Jurkat, Clone E6-1 (cell line): ENCODE measurements at regions not wholly inside any gene's neighbourhood (a gene's known extent, or its start where the extent isn't known, plus 50 kb on each side); places are given as distances from the start of the nearest gene placed in this dataset.

Experiments used
- DNase-seq: peaks from one replicate; pipeline ENCODE4 v3.0.0-alpha.2; 2011; ENCODE audit warnings: low read depth, low spot score
- H3K4me3 ChIP-seq: 2 replicates; pipeline ENCODE4 v1.5.1; 2011; ENCODE audit warnings: mild to moderate bottlenecking, low read length, control low read depth, moderate library complexity

DNA sequence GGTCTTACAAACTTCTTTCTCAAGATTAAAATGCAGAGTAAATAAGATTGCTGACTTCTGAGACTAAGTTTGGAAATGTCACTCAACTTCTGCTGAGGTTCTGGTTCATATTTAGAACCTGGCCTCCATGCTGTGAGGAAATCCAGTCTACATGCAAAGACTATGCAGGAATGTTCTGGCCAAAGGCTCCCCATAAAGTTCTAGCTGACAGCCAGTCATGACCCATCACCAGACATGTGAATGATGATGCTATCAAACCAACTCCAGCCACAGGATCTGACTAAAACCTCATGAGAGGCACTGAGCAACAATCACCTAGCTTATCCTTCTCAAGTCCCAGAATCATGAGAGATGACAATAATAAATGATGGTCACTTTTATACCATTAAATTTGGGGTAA is 935.1 kb upstream of the MAP3K7 start:
- no peak overlapping the region for H3K4me3 ChIP-seq
- no peak for DNase-seq

DNA sequence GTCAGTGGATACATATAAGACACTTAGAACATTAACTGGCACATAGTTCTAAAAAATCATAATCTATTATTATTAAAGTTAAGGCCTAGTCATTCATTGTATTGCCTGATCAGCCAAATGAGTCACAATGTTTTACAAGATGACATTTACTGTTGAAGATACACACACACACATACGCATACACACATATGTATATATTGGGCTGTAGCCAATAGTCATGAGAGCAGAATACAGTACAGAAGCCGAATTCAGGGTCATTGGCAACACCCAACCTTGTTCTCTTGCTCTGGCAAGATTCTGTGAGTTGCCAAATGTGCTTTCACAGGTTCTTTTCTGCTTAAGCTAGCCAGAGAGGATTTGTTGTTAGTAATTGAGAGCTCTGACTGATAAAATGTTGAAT is 922.8 kb upstream of the MAP3K7 start:
- no peak overlapping the region for H3K4me3 ChIP-seq
- DNase-seq: no peak

DNA sequence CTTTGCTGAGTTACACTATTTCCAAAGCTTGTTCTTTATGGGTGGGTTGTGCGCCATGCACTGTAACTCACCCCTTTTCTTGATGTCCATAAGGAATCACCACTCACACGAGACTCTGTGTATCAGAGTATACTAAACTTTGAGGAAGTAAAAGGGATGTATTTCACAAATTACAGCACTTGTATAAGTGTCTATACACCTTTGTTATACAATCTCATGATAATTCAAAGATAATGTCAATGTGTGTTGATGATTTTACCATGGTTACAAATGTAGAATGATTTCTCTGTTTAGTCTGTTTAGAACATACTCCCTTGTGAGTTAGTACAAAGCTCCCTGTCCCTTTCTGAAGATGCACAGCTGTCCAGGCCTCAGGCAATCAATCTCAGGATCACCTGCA is 922.2 kb upstream of the MAP3K7 start:
- H3K4me3 ChIP-seq: no peak overlapping the region
- DNase-seq: no peak

DNA sequence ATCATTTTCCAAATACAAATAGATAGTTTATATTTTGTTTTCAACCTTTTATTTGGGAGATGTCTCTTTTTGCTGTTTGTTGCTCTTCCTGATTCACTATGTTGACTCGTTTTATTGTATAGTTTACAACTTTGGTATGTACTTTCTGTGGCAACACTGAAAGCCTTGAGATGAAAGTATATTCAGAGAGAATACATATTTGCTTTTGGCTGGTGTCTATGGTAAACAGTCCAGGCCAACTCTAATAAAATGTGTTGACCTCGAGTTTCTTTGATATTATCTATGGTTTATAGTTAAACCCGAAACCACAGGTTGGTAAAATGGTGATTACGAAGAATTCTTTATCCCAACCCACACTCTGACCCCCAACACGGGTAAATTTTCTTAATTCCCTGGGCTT is 919.6 kb upstream of the MAP3K7 start:
- no peak for DNase-seq
- H3K4me3 ChIP-seq: no peak overlapping the region

DNA sequence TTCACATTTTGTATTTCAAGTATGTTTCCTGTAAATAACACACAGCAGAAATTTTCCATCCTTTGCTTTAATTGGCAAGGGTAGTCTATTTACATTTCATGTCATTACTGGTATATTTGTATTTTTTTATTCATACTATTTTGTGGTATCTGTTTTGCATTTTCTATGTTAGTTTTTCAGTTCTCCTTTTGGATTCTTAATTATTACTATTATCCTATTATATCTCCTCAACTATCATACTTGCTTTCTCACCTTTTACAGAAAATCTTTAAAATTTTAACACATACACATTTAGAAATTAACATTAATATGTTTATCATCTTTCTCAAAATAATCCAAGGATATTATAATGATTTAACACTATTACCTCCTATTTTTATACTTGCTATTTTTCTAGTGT is 918.3 kb upstream of the MAP3K7 start:
- no peak for DNase-seq

DNA sequence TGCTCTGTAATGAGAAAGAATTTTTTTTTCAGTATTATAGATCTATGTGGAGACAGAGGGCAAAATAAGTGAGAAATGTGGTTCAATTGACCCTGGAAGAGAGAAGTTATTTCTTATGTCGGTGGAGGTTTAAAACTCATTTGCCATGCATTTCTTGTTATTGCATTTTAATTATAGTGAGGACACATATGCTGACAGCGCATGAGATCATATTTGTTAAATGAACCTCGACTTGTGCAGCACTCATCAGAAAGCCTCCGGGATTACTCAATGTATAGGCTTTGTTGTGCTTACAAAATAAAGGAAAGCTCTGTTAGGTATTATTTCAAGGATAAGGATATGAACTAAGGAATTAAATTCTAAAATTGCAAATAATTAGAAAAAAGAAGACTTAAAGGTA is 915.1 kb upstream of the MAP3K7 start:
- no peak overlapping the region for H3K4me3 ChIP-seq
- DNase-seq: no peak

More for the DNA sequence above, 918.3 kb upstream of the MAP3K7 start:
- H3K4me3 ChIP-seq: no peak overlapping the region

DNA sequence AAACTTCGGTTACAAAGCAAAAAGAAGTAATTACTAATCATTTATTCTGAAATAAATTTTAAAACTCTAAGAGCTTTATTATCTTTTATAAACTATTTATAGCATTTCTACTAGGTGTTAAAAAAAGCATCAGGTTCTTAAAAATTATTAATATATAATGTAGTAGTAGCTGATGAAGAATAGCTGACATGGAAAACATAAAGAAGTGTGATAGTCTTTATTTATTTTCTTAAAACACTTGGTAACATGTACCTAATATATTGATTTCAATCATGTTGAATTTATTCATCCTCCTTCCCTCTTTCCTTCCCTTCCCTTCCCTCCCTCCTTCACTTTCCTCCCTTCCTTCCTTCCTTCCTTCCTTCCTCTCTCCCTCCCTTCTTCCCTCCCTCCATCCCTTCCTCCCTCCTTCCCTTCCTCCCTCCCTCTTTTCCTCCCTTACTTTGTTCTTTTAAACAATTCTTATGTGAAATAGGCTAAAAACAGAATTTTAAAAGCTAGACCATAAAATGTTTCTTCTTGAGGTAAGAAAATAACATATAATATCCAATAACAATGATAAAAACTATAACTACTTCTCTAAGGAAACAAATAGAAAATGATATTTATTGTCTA is 913.9 kb upstream of the MAP3K7 start:
- H3K4me3 ChIP-seq: no peak overlapping the region
- DNase-seq: no peak

DNA sequence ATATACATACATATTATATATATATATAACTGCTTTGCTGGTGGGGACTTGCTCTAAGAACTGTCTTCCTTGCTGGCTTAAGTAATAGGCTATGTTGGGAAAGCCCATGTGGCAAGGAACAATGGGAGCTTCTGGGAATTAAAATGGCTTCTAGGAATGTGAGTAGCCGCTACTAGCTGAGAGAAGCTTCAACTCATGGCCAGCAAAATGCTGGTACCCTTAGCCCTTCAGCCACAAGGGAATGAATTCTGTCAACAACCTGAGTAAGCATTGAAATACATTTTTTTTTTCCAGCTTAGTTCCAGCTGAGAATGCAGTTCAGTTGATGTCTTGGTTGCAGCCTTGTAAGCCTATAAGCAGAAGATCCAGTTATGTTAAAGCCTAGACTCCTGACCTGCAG is 911.7 kb upstream of the MAP3K7 start:
- DNase-seq: no peak
- no peak overlapping the region for H3K4me3 ChIP-seq

DNA sequence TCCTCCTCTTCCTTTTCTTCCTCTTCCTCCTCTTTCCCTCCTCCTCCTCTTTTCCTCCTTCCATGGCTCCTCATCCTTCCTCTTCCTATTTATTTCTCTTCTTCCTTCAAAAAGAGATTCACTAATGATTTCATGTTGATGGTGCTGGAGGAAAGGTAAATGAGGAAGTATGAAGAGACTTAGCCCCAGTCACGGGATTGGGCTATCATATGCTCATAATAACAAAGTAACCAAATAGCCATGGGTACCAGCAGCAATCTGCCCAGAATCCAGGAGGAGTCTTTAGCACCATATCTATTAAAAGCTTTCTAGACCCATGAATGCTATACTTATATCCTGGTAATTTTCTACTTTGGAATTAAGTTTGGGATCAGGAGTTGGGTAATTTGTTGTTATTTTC is 910.9 kb upstream of the MAP3K7 start:
- DNase-seq: no peak
- H3K4me3 ChIP-seq: no peak overlapping the region

DNA sequence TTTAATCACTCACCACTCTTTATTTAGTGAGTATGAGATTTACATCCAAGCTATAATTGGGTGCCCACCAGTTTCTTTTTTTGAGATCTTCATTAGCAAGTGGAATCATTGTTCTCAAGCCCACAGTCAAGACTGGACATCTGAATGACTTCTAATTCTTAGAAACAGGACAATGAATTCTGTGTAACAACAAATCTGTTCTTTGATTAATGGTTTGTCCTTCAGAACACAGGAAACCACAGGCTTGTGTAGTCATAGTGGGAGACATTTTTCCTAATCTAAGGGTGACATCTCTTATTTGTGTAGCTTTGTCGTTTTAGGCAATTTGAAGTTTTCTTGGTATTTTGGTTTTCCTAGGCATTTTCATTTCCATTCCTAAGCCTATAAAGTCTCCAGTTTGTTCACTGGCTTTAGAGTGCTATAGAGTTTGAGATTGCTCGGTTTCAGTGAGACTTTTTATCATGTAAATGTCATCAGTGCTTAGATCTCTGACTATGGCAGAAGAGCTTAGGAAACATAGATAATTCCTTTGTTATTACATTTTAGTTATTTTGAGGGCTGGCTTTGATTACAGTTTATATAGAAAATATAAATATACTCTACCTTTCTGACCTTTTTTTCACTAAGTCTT is 903.9 kb upstream of the MAP3K7 start:
- no peak overlapping the region for H3K4me3 ChIP-seq
- no peak for DNase-seq

DNA sequence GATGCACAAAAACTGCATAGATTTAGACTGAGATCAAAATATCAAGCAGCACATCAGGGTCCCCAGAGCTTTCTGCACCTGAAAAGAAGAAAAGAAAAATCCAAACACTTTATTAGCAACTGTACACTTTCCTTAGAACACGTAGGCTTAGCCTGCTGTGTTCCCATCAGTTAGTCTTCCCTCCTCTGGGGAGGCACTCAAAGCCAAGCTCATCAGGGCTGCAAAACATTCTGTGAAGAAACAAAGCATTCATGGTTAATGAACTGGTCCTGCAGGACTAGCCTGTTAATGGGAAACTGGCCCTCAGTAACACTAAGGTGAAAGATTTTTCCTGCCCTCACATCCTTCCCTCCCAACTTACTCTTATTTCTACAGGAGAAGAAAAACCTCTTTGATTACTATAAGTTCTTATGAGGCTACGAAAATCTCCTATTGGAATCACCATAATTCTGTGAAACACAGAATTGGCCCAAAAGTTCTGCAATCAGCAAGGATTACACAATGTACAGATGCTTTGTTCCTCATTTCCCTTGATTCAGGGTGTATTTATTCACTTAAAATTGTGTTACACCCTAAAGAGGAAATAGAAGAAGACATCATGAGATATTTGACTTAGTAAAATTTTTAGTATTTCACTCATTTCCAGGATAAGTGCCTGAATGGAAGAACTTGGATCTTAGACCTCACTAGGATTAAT is 901.0 kb upstream of the MAP3K7 start:
- no peak overlapping the region for H3K4me3 ChIP-seq
- no peak for DNase-seq

DNA sequence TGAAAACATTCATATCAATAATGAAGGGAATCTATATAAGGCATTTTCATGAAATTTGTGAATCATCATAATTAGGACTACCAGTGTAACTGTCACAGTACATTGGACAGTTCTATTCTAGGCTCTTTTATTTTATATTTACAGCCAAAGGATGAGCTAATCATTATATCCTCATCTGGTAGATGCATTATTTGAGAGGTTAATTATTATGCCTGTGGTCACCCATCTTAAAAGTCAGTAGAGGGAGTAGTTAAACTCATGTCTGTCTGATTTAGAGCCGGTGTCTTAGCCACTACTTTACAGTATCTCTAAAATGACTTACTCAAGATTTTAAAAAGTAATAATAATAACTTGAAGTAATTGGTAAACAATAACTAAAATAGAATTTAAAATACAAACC is 899.3 kb upstream of the MAP3K7 start:
- H3K4me3 ChIP-seq: no peak overlapping the region
- no peak for DNase-seq

DNA sequence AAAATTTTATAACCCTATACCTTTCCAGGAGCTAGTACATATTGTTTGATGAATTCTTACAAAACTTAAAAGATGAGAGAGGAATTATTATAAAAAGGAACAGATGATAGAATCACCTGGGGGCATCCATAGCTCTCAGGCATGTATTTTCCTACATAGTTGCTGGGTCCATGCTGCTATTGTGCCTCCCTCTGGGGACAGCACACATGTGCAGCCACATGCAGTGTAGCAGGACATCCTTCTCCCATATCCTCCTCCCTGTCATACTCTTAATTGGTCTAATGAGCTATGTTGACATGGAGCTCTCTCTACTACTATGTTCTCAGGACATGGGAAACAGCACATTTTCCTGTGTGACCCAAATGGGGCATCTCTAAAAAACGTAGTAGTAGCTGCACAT is 898.2 kb upstream of the MAP3K7 start:
- H3K4me3 ChIP-seq: no peak overlapping the region
- DNase-seq: no peak

DNA sequence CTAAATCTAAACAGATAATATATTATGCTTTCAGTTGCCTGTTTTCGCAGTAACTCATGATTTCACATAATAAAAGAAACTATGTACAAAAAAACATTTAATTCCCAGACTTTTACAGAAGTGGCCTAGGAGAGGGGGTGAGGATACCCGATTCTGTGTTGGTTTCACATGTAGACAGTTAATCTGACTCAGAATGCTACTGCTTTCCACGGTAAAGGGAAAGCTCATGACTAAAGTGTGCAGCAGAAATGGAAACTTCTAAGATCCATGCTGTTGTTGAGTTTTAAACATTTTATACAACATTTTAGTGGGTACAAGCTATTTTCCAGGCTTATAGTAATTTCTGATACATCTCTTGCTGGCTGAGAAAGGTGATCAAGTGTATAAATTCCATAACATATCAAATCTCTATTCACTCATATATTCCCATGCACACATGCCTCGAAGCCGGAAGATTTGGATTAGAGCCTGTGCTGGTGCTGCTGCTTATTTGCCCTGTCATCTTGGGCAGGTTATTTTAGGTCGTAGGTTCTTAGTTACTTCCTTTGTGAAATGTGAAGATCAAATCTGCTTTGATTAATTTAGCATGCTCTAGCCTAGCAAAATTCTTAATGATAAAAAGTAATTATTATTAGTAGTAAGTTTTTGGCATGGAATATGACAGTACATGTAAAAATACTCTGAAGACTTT is 896.7 kb upstream of the MAP3K7 start:
- H3K4me3 ChIP-seq: no peak overlapping the region
- no peak for DNase-seq

DNA sequence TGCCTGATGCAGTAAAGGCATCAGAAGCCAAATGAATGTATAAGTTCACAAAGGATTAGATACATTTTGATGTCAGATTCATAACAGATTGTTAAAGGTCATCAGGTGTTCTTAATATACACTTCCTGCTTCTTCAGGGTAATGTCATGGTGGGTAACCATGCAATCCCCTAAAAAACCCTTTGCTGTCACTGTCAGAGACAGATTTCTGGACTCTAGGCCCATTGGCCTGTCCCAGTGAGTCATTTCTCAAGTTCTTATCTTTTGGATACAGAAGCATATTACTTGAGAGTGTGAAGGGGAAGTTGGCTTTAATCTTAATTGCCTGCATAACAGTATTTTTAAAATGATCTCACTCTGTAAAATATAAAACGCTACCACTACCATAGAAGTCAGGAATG is 895.6 kb upstream of the MAP3K7 start:
- H3K4me3 ChIP-seq: no peak overlapping the region
- DNase-seq: no peak

DNA sequence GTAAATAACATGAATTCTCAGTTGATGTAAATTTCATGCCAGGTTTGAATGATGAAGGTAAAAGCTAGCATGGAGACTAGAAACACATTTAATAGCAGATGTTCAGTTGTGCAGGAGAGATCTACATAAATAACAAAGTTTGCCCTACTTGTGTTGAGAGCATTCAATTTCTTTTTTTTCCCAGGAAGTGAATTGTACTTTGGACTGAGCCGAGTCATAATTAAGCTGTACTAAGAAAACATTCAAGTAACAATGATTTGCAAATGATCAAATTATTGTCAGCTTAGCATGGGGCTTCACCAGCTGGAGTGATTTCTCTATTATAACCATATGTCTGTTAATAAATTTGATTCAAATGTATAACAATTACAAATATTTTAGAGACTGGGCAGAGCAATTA is 893.5 kb upstream of the MAP3K7 start:
- H3K4me3 ChIP-seq: no peak overlapping the region
- no peak for DNase-seq

DNA sequence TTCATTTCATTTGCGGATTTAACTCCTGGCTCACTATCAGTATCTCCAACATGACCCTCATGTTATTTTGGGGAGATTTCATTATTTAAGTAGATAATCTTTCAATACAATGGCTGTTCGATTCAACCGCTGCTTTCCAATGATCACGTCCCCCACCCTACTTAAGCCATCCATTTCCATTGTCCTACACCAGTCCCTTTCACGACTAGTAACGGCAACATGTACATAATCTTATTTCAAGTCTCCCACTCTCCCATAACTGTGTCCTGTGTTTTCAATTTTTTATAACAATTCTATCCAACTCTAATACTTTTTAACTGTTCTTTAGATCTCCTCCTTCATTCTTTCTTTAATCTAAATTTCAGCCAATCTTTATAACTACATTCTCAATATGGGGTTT is 890.8 kb upstream of the MAP3K7 start:
- no peak for DNase-seq
- H3K4me3 ChIP-seq: no peak overlapping the region

DNA sequence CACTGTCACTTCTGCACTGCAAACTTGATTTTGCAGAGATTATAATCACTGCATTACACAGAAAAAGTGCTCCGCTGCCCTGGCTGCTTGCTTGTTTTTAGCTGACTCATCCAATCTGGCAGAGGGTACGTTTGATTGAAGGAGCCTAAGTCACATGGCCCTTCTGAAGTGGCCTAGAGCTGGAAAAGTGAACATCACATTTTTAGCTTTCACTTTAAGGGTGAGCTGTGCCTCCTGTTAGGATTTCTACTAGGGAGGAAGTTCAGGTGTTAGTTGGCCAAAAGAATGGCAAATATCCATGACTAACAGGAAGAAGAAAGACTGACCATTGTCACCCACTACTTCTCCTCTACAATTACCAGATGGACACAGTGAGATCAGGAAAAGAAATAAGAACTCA is 889.1 kb upstream of the MAP3K7 start:
- DNase-seq: peak; percentile 41
- no peak overlapping the region for H3K4me3 ChIP-seq

DNA sequence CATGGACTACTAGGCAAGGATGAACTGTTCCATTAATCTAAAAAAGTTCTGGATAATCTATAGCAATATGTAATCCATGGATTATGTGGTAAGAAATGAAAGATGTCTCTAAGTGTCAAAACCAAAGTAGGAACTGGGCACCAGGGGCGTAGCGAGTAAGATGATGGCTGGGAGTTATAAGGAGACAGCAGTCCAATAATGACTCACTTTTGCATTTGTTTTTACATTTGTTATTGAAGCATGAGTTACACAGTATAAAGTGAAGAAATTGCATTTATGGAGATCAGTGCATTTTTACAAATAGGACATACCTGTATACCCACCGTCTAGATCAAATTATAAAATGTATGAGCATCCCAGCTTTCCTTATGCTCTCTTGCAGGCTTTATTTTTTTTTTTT is 878.5 kb upstream of the MAP3K7 start:
- DNase-seq: no peak
- no peak overlapping the region for H3K4me3 ChIP-seq

DNA sequence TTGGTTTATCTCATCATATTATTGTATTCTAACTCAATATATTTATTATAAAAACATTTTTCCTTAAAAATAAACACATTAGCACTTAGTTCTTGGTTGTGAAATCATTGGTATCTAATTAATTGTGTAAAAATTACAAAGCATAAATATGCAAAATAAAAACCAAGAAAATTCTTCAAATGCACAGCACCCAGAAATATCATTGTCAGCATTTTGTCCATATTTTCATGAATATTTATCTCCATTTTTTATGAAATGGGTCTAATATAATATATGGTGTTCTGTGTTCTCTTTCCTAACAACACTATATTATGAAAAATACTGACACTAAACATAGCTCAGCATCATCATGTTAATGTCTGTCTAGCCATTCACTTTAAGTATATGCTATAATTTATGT is 877.8 kb upstream of the MAP3K7 start:
- no peak for DNase-seq
- H3K4me3 ChIP-seq: no peak overlapping the region
